Panc1 (cell line): ENCODE measurements at regions not wholly inside any gene's neighbourhood (a gene's known extent, or its start where the extent isn't known, plus 50 kb on each side); places are given as distances from the start of the nearest gene placed in this dataset.

Source experiments
- ATAC-seq: fragments of 200-7000 bp; cut with Tn5 transposase; 2 replicates; pipeline ENCODE4 v1.9.1; 2020; ENCODE audit warnings: mild to moderate bottlenecking, moderate library complexity
- BruUV-seq: library from RNA; stranded (reverse); fragments of 400-500 nt; replicated peaks from 2 replicates; lab custom pipeline; 2021; lab: Mats Ljungman, UMichigan
- CTCF ChIA-PET: fragments of 300-600 bp; sonication (Branson Sonifier 250); formaldehyde crosslinking; loops from one replicate; lab custom pipeline; 2022; ENCODE audit warnings: antibody characterized with exemption; lab: Charles Lee
- POLR2A ChIA-PET: fragments of 300-600 bp; sonication (Branson Sonifier 250); formaldehyde crosslinking; loops from one replicate; lab custom pipeline; 2022; ENCODE audit warnings: antibody characterized with exemption; lab: Charles Lee
- DNase-seq: peaks from one replicate; pipeline ENCODE4 v3.0.0-alpha.2; 2010; ENCODE audit warnings: low read depth, low spot score
- H3K27ac ChIP-seq: 2 replicates; pipeline ENCODE4 v1.5.1; 2011; ENCODE audit warnings: mild to moderate bottlenecking, low read length, inconsistent platforms
- H3K27me3 ChIP-seq: fragments of 200-500 bp; sonication (Bioruptor generic); 2 replicates; pipeline ENCODE4 v1.6.0; 2014; ENCODE audit warnings: low read length, inconsistent platforms; ENCODE audit not compliant: control insufficient read depth, insufficient read depth
- H3K36me3 ChIP-seq: fragments of 200-500 bp; sonication (Bioruptor generic); 2 replicates; pipeline ENCODE4 v1.5.1; 2014; ENCODE audit warnings: inconsistent platforms, mild to moderate bottlenecking, low read length, moderate library complexity; ENCODE audit not compliant: control insufficient read depth, insufficient read depth
- H3K4me1 ChIP-seq: 2 replicates; pipeline ENCODE4 v1.5.1; 2011; ENCODE audit warnings: inconsistent platforms, mild to moderate bottlenecking, low read length, moderate library complexity; ENCODE audit not compliant: control insufficient read depth, insufficient read depth
- H3K4me3 ChIP-seq, 2 experiments: 2 replicates each; pipeline ENCODE4 v1.5.1; 2011 to 2012; ENCODE audit warnings: low read depth in 2 of 2, low read length in 2 of 2, mild to moderate bottlenecking in 2 of 2, inconsistent platforms in 1 of 2, moderate library complexity in 1 of 2
- H3K9me3 ChIP-seq: fragments of 200-500 bp; sonication (Bioruptor generic); 2 replicates; pipeline ENCODE4 v1.5.1; 2014; ENCODE audit warnings: low read depth, mild to moderate bottlenecking, inconsistent platforms, low read length, moderate library complexity; ENCODE audit not compliant: control insufficient read depth, insufficient read depth
- CTCF ChIP-seq: fragments of 450-650 bp; IDR thresholded peaks from 2 replicates; pipeline ENCODE4 v1.5.1; 2017; ENCODE audit warnings: mild to moderate bottlenecking
- POLR2AphosphoS5 ChIP-seq: IDR thresholded peaks from 2 replicates; pipeline ENCODE4 v1.6.1; 2012; ENCODE audit warnings: mild to moderate bottlenecking, low read depth, low read length, moderate library complexity
- SIN3A ChIP-seq: IDR thresholded peaks from 2 replicates; pipeline ENCODE4 v1.6.1; 2012; ENCODE audit warnings: low read depth, mild to moderate bottlenecking, low read length, moderate library complexity, borderline replicate concordance; ENCODE audit not compliant: insufficient read depth
- TCF7L2 ChIP-seq: IDR thresholded peaks from 2 replicates; pipeline ENCODE4 v1.6.1; 2011; ENCODE audit warnings: mild to moderate bottlenecking, low read depth, low read length, inconsistent platforms
- in situ Hi-C: cut with HindIII; loops from 2 replicates; pipeline ENCODE4 v1.10.0; 2016; ENCODE audit warnings: low sequenced_read_pairs, low pct_unique_long_range_greater_than_20kb
- intact Hi-C: fragments of 100-400 bp; cut with micrococcal nuclease; formaldehyde crosslinking; loops from one replicate; pipeline ENCODE4 v1.10.0; 2022; ENCODE audit not compliant: unreplicated experiment
- TF ChIP-seq, protein P1 (sequence below), 2 experiments: IDR thresholded peaks; 2 replicates each; pipeline ENCODE4 v1.6.1; 2011 to 2012; ENCODE audit warnings: low read depth in 2 of 2, control low read depth in 1 of 2, low read length in 1 of 2, mild to moderate bottlenecking in 1 of 2, moderate library complexity in 1 of 2; ENCODE audit not compliant: insufficient read depth in 1 of 2

- no peak for ATAC-seq
- H3K4me1 ChIP-seq = no peaks in the 10 kb centered on the region
- TF ChIP-seq SIN3A (no peak), CTCF (no peak), TCF7L2 (no peak), POLR2AphosphoS5 (no peak)
- TF ChIP-seq, protein P1, sequence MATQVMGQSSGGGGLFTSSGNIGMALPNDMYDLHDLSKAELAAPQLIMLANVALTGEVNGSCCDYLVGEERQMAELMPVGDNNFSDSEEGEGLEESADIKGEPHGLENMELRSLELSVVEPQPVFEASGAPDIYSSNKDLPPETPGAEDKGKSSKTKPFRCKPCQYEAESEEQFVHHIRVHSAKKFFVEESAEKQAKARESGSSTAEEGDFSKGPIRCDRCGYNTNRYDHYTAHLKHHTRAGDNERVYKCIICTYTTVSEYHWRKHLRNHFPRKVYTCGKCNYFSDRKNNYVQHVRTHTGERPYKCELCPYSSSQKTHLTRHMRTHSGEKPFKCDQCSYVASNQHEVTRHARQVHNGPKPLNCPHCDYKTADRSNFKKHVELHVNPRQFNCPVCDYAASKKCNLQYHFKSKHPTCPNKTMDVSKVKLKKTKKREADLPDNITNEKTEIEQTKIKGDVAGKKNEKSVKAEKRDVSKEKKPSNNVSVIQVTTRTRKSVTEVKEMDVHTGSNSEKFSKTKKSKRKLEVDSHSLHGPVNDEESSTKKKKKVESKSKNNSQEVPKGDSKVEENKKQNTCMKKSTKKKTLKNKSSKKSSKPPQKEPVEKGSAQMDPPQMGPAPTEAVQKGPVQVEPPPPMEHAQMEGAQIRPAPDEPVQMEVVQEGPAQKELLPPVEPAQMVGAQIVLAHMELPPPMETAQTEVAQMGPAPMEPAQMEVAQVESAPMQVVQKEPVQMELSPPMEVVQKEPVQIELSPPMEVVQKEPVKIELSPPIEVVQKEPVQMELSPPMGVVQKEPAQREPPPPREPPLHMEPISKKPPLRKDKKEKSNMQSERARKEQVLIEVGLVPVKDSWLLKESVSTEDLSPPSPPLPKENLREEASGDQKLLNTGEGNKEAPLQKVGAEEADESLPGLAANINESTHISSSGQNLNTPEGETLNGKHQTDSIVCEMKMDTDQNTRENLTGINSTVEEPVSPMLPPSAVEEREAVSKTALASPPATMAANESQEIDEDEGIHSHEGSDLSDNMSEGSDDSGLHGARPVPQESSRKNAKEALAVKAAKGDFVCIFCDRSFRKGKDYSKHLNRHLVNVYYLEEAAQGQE (IDR thresholded peaks at IDR 0.05; ENCODE audit: insufficient read depth in 1 of 2, low read depth in 2 of 2, low read length in 1 of 2) = no peak
- no peaks in the 10 kb centered on the region for H3K9me3 ChIP-seq
- ChIA-PET CTCF (no interaction called here), POLR2A (no interaction called here)
- intact Hi-C loops (no loop called here), in situ Hi-C loops (no loop called here)
- H3K36me3 ChIP-seq = no peaks in the 10 kb centered on the region
- H3K27ac ChIP-seq = no peak overlapping the region
- H3K27me3 ChIP-seq = no peaks in the 10 kb centered on the region; the same call in 1 of the 2 replicates
- BruUV-seq = no TSS peak
- H3K4me3 ChIP-seq = no peak overlapping the region
- no peak for DNase-seq
Observed at GRCh38 chr7:90111-91063, 102.0 kb upstream of the FAM20C start.

DNA sequence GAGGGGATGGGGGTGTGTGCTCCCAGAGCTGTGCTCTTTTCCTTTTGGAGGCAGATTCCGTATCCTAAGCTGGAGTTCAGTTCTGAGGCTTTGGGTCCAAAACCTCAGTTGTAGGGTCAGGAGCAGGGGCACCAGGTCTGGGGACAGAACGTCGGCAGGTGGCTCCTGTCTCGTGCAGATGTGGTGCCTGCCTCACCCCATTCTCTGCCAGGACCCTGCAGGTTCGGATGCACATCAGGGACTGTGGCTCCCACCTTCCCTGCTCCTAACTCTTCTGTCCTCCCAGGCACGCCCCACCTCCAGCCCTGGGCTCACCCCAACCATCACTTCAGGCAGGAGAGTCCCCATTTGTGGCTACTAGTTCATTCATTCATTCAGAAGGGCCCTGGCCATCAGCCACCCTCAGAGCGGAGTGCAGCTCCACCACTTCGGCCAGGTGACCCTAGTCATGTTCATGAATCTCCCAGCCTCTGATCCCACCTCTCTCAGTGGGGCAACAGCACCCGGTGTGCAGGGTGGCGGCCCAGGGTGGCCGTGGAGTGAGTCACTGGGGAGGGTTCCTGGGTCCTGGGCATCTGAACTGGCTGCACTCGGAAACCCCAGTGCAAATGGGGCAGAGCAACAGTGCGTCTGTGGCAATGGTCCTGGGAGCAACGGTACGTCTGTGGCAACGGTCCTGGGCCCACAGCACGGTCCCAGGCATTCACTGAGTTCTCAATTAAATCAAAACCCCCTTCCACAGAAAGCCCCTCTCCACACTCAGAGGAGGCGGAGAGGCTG, 100.8 kb upstream of the FAM20C start:
- ChIA-PET POLR2A (no interaction called here), CTCF (no interaction called here)
- no peaks in the 10 kb centered on the region for H3K4me1 ChIP-seq
- DNase-seq (no peak), ATAC-seq (no peak)
- intact Hi-C loops (no loop called here), in situ Hi-C loops (no loop called here)
- no peaks in the 10 kb centered on the region for H3K36me3 ChIP-seq
- H3K27ac ChIP-seq = no peak overlapping the region
- H3K27me3 ChIP-seq = no peaks in the 10 kb centered on the region; the same call in 1 of the 2 replicates
- no TSS peak for BruUV-seq
- H3K9me3 ChIP-seq = no peaks in the 10 kb centered on the region
- TF ChIP-seq SIN3A = no peak
- H3K4me3 ChIP-seq = no peak overlapping the region
